NCI-H69 (cell line): ENCODE measurements at regions not wholly inside any gene's neighbourhood (a gene's known extent, or its start where the extent isn't known, plus 50 kb on each side); places are given as distances from the start of the nearest gene placed in this dataset.

Experiments
- DNase-seq: peaks from one replicate; lab custom pipeline; 2025; lab: John Stamatoyannopoulos, UW

GRCh38 chr5:35319333-35320002 is 89.2 kb upstream of the PRLR start:
- DNase-seq, result peak; percentile 59

GRCh38 chr5:35317586-35317985 is 87.3 kb upstream of the PRLR start:
- DNase-seq, result peak; percentile 21

GRCh38 chr5:35316611-35317274 is 86.5 kb upstream of the PRLR start:
- peak; percentile 87 for DNase-seq

GRCh38 chr5:35313291-35313690 is 83.0 kb upstream of the PRLR start:
- DNase-seq, result no peak

- no peak for DNase-seq
Measured at GRCh38 chr5:35312267-35312666, 82.0 kb upstream of the PRLR start.

- DNase-seq, result no peak
Measured at GRCh38 chr5:35309365-35310130, 79.3 kb upstream of the PRLR start.

- peak; percentile 76 for DNase-seq
Measured at GRCh38 chr5:35308421-35308820, 78.1 kb upstream of the PRLR start.

- peak; percentile 13 for DNase-seq
Measured at GRCh38 chr5:35306716-35307365, 76.6 kb upstream of the PRLR start.

- DNase-seq, result no peak
Measured at GRCh38 chr5:35305336-35306020, 75.2 kb upstream of the PRLR start.

- DNase-seq, result no peak
Measured at GRCh38 chr5:35304291-35304690, 74.0 kb upstream of the PRLR start.

GRCh38 chr5:35303152-35303551 is 72.9 kb upstream of the PRLR start:
- no peak for DNase-seq

- no peak for DNase-seq
Measured at GRCh38 chr5:35302544-35302943, 72.3 kb upstream of the PRLR start.

- peak; percentile 29 for DNase-seq
Measured at GRCh38 chr5:35297755-35298154, 67.5 kb upstream of the PRLR start.

- DNase-seq, result peak; percentile 98
Measured at GRCh38 chr5:35294976-35295375, 64.7 kb upstream of the PRLR start.

GRCh38 chr5:35294017-35294416 is 63.7 kb upstream of the PRLR start:
- no peak for DNase-seq

GRCh38 chr5:35285435-35285834 is 55.1 kb upstream of the PRLR start:
- DNase-seq, result no peak

- no peak for DNase-seq
Measured at GRCh38 chr5:35285011-35285410, 54.7 kb upstream of the PRLR start.

- no peak for DNase-seq
Measured at GRCh38 chr5:35284364-35284763, 54.1 kb upstream of the PRLR start.

- DNase-seq, result peak; percentile 23
Measured at GRCh38 chr5:35282810-35283209, 52.5 kb upstream of the PRLR start.

- DNase-seq, result no peak
Measured at GRCh38 chr5:35281613-35282012, 51.3 kb upstream of the PRLR start.
